ENCODE measurements at regions not wholly inside any gene's neighbourhood (a gene's known extent, or its start where the extent isn't known, plus 50 kb on each side); places are given as distances from the start of the nearest gene placed in this dataset.

GRCh38 chr20:48212806-48213509 is 427.7 kb upstream of the SULF2 start:
- intact Hi-C loops (cut with micrococcal nuclease; ENCODE audit: unreplicated experiment): no loop called here
- Histone ChIP-seq H3K36me3 (ENCODE audit: insufficient read depth, low read length, poor library complexity, severe bottlenecking) (no peaks in the 10 kb centered on the region), H3K27ac (ENCODE audit: low read depth, low read length, poor library complexity, severe bottlenecking) (no peak overlapping the region), H3K9me3 (ENCODE audit: low read depth, low read length, poor library complexity, severe bottlenecking) (no peaks in the 10 kb centered on the region), H3K4me1 (ENCODE audit: insufficient read depth, low read length, poor library complexity, severe bottlenecking) (no peaks in the 10 kb centered on the region), H3K27me3 (replicated peaks; ENCODE audit: insufficient read depth, low read depth, low read length, poor library complexity) (peaks cover 2% of the 10 kb centered on the region), H3K4me3 (ENCODE audit: low read depth, low read length, poor library complexity, severe bottlenecking) (no peak overlapping the region)
- ChIA-PET CTCF (no interaction called here), POLR2A (ENCODE audit: low non-redundant PET) (no interaction called here)
- TF ChIP-seq CTCF (conservative IDR thresholded peaks at IDR 0.05; ENCODE audit: low read depth, low read length) (no peak), EZH2 (IDR thresholded peaks at IDR 0.05; ENCODE audit: borderline replicate concordance, low read depth, low read length, poor library complexity, severe bottlenecking) (no peak)
- no TSS peak for BruUV-seq (replicated peaks)
- DNase-seq (ENCODE audit: low spot score): no peak

GRCh38 chr20:48211847-48212246 is 426.6 kb upstream of the SULF2 start:
- intact Hi-C loops (cut with micrococcal nuclease; ENCODE audit: unreplicated experiment): no loop called here
- TF ChIP-seq EZH2 (IDR thresholded peaks at IDR 0.05; ENCODE audit: borderline replicate concordance, low read depth, low read length, poor library complexity, severe bottlenecking) (no peak), CTCF (conservative IDR thresholded peaks at IDR 0.05; ENCODE audit: low read depth, low read length) (no peak)
- Histone ChIP-seq H3K4me3 (ENCODE audit: low read depth, low read length, poor library complexity, severe bottlenecking) (no peak overlapping the region), H3K27ac (ENCODE audit: low read depth, low read length, poor library complexity, severe bottlenecking) (no peak overlapping the region), H3K4me1 (ENCODE audit: insufficient read depth, low read length, poor library complexity, severe bottlenecking) (no peaks in the 10 kb centered on the region), H3K27me3 (replicated peaks; ENCODE audit: insufficient read depth, low read depth, low read length, poor library complexity) (peaks cover 2% of the 10 kb centered on the region), H3K36me3 (ENCODE audit: insufficient read depth, low read length, poor library complexity, severe bottlenecking) (no peaks in the 10 kb centered on the region), H3K9me3 (ENCODE audit: low read depth, low read length, poor library complexity, severe bottlenecking) (no peaks in the 10 kb centered on the region)
- BruUV-seq (replicated peaks): no TSS peak
- ChIA-PET POLR2A (ENCODE audit: low non-redundant PET) (no interaction called here), CTCF (no interaction called here)
- DNase-seq (ENCODE audit: low spot score): no peak

- no peak overlapping the region for H3K27ac ChIP-seq (ENCODE audit: low read depth, low read length, poor library complexity, severe bottlenecking)
- no peaks in the 10 kb centered on the region for H3K4me1 ChIP-seq (ENCODE audit: insufficient read depth, low read length, poor library complexity, severe bottlenecking)
- ChIA-PET CTCF (no interaction called here), POLR2A (ENCODE audit: low non-redundant PET) (no interaction called here)
- H3K4me3 ChIP-seq (ENCODE audit: low read depth, low read length, poor library complexity, severe bottlenecking): no peak overlapping the region
- H3K36me3 ChIP-seq (ENCODE audit: insufficient read depth, low read length, poor library complexity, severe bottlenecking): no peaks in the 10 kb centered on the region
- DNase-seq (ENCODE audit: low spot score): no peak
- TF ChIP-seq CTCF (conservative IDR thresholded peaks at IDR 0.05; ENCODE audit: low read depth, low read length) (no peak), EZH2 (IDR thresholded peaks at IDR 0.05; ENCODE audit: borderline replicate concordance, low read depth, low read length, poor library complexity, severe bottlenecking) (no peak)
- intact Hi-C loops (cut with micrococcal nuclease; ENCODE audit: unreplicated experiment): no loop called here
- BruUV-seq (replicated peaks): no TSS peak
- no peaks in the 10 kb centered on the region for H3K9me3 ChIP-seq (ENCODE audit: low read depth, low read length, poor library complexity, severe bottlenecking)
- H3K27me3 ChIP-seq (replicated peaks; ENCODE audit: insufficient read depth, low read depth, low read length, poor library complexity): peaks cover 2% of the 10 kb centered on the region
These were observed 426.0 kb upstream of the SULF2 start for GRCh38 chr20:48211238-48211637.

All from A673 (cell line).